Erythroblast (primary cell): ENCODE measurements at regions not wholly inside any gene's neighbourhood (a gene's known extent, or its start where the extent isn't known, plus 50 kb on each side); places are given as distances from the start of the nearest gene placed in this dataset.

ENCODE experiments used
- GATA1 ChIP-seq: IDR thresholded peaks from 2 replicates; pipeline ENCODE4 v1.6.1; 2011; ENCODE audit warnings: low read depth, mild to moderate bottlenecking, control low read depth, low read length, moderate library complexity
- POLR2A ChIP-seq: IDR thresholded peaks from 2 replicates; pipeline ENCODE4 v1.6.1; 2011; ENCODE audit warnings: mild to moderate bottlenecking, low read length

GRCh38 chr1:232149287-232150201, 480.4 kb downstream of the SIPA1L2 start:
- no peak for TF ChIP-seq POLR2A
- TF ChIP-seq GATA1: no peak
